Endothelial cell (in vitro differentiated cells): ENCODE measurements at regions not wholly inside any gene's neighbourhood (a gene's known extent, or its start where the extent isn't known, plus 50 kb on each side); places are given as distances from the start of the nearest gene placed in this dataset.

Experiments used
- DNase-seq: peaks from one replicate; pipeline ENCODE4 v3.0.0; 2021; ENCODE audit warnings: low spot score
- H3K27ac Mint-ChIP-seq: one replicate; pipeline ENCODE4 v1.8.0; 2021; ENCODE audit warnings: mixed read lengths, inconsistent platforms; ENCODE audit not compliant: unreplicated experiment
- H3K27me3 Mint-ChIP-seq: one replicate; pipeline ENCODE4 v1.8.0; 2021; ENCODE audit warnings: mild to moderate bottlenecking, moderate library complexity, mixed read lengths, inconsistent platforms; ENCODE audit not compliant: unreplicated experiment
- H3K36me3 Mint-ChIP-seq: one replicate; pipeline ENCODE4 v1.8.0; 2021; ENCODE audit warnings: mild to moderate bottlenecking, low read depth, mixed read lengths, inconsistent platforms; ENCODE audit not compliant: unreplicated experiment
- H3K4me1 Mint-ChIP-seq: one replicate; pipeline ENCODE4 v1.8.0; 2021; ENCODE audit warnings: mild to moderate bottlenecking, mixed read lengths, inconsistent platforms; ENCODE audit not compliant: unreplicated experiment
- H3K4me3 Mint-ChIP-seq: one replicate; pipeline ENCODE4 v1.8.0; 2021; ENCODE audit warnings: mild to moderate bottlenecking, mixed read lengths, inconsistent platforms; ENCODE audit not compliant: unreplicated experiment
- H3K9me3 Mint-ChIP-seq: one replicate; pipeline ENCODE4 v1.8.0; 2021; ENCODE audit warnings: mixed read lengths, inconsistent platforms; ENCODE audit not compliant: unreplicated experiment
- TF ChIP-seq, protein P1 (sequence below): fragments of 200-600 bp; sonication (generic); IDR thresholded peaks from one replicate; pipeline ENCODE4 v1.5.0; 2021; ENCODE audit warnings: antibody characterized with exemption; ENCODE audit not compliant: unreplicated experiment

DNA sequence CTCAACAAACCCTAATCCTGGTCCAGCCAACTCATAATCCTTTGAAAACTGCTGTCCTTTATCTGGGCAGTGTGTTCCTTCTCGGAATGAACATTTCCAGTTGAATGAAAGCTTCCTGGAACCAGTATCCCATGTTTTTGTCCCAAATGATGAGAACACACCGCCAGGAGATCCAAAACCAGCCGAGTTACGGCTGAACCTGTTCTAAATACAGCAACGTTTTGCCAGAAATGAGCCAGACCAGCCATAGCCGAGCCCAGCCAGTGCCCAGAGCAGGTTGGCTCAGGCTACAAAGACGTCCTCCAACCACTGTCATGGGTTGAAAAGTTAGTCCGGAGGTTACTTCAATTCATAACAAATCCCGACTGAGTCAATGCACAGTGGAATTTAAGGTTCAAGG is 67.6 kb upstream of the FOXF1 start:
- DNase-seq = no peak
- Mint-ChIP-seq H3K9me3 (no peaks in the 10 kb centered on the region), H3K27ac (no peak overlapping the region), H3K4me1 (no peaks in the 10 kb centered on the region), H3K4me3 (no peak overlapping the region), H3K36me3 (no peaks in the 10 kb centered on the region), H3K27me3 (peaks cover 4% of the 10 kb centered on the region)
- TF ChIP-seq, protein P1, sequence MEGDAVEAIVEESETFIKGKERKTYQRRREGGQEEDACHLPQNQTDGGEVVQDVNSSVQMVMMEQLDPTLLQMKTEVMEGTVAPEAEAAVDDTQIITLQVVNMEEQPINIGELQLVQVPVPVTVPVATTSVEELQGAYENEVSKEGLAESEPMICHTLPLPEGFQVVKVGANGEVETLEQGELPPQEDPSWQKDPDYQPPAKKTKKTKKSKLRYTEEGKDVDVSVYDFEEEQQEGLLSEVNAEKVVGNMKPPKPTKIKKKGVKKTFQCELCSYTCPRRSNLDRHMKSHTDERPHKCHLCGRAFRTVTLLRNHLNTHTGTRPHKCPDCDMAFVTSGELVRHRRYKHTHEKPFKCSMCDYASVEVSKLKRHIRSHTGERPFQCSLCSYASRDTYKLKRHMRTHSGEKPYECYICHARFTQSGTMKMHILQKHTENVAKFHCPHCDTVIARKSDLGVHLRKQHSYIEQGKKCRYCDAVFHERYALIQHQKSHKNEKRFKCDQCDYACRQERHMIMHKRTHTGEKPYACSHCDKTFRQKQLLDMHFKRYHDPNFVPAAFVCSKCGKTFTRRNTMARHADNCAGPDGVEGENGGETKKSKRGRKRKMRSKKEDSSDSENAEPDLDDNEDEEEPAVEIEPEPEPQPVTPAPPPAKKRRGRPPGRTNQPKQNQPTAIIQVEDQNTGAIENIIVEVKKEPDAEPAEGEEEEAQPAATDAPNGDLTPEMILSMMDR = no peak

DNA sequence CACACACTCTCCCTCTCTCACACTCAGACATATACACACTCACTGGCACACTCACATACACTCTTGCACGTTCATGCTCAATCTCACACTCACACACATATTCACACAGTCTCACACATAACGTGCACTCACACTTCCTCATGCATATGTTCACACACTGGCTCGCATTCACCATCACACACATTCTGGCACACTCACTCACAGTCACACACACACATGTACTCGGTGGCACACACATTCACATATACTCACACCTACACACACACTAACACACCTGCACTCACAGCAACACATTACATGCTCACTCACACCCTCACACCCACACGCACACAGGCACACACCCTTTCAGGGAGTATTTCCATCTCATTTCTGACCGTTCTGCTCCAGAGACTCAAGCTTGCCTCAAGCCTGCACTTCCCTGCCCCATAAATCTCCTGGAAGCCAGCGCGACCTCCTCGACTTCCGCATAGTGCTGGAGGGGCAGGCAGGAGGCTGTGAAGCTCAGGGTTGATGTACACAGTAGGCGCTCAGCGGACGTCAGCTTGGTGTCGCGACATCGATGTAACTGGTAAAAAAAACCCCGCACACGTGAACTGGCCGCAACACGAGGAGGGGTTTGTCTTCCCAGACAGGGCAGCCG is 66.7 kb upstream of the FOXF1 start:
- Mint-ChIP-seq H3K36me3 (no peaks in the 10 kb centered on the region), H3K4me1 (no peaks in the 10 kb centered on the region), H3K27ac (no peak overlapping the region), H3K4me3 (no peak overlapping the region), H3K9me3 (no peaks in the 10 kb centered on the region), H3K27me3 (peaks cover 4% of the 10 kb centered on the region)
- no peak for DNase-seq
- TF ChIP-seq, protein P1 = no peak

DNA sequence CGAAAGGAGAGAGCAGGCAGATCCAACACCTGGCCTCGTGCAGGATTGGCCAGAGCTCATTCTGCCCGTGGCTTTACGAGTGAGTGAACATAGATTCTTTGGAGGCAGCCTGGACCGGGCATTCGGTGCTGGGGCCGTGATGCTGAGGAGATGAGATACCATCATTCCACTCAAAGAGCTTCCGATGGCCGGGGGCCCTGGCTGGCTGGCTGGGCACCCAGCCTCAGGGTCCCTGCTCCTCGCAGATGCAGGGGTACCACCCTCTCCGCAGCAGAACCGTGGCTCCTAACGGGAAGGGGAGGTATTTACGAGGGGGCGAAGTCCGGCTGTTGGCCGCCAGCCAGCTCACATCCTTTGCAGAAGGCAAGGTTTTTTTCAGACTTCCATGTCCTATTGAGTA is 66.1 kb upstream of the FOXF1 start:
- no peaks in the 10 kb centered on the region for H3K36me3 Mint-ChIP-seq
- H3K4me3 Mint-ChIP-seq = no peak overlapping the region
- no peak for DNase-seq
- H3K9me3 Mint-ChIP-seq = no peaks in the 10 kb centered on the region
- H3K4me1 Mint-ChIP-seq = peaks cover 4% of the 10 kb centered on the region
- no peak overlapping the region for H3K27ac Mint-ChIP-seq
- TF ChIP-seq, protein P1 = no peak
- peaks cover 4% of the 10 kb centered on the region for H3K27me3 Mint-ChIP-seq

DNA sequence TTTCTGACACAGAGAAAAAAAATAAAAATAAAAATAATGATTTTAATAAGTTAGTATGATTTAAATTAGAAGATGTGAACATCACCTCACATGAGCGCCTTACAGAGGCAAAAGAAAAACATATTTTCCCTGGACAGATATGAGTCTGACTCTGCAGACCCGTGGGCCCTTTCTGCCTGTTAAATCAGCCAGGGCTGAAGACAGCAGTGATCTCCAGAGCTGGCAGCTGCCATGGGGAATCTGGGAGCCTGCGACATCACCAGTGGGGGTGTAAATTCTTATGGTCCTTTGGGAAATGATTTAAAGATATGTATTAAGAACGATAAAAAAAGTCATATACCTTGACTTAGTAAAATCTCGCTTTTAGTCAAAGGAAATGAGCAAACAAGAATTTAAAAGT is 65.7 kb upstream of the FOXF1 start:
- H3K9me3 Mint-ChIP-seq = no peaks in the 10 kb centered on the region
- no peak overlapping the region for H3K27ac Mint-ChIP-seq
- H3K4me3 Mint-ChIP-seq = no peak overlapping the region
- no peak for DNase-seq
- TF ChIP-seq, protein P1 = no peak
- no peaks in the 10 kb centered on the region for H3K36me3 Mint-ChIP-seq
- peaks cover 8% of the 10 kb centered on the region for H3K4me1 Mint-ChIP-seq
- H3K27me3 Mint-ChIP-seq = peaks cover 4% of the 10 kb centered on the region

DNA sequence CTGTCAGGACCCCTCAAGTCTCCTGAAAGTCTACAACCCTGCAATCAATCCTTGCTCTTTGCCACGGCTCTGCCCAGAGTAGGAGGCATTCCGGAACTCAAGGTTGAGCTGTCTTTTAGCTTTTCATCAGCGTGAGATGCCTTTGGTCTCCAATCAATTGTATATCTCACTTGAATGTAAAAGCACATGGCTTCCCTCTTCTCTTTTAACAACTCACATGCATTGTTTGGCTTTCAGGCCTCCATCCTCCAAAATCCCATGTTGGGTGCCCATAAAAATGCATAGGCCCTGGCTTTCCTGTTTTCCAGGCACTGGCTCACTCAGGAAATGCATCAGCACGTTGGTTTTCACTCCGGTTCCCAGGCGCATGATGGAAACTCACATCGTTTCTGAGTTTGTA is 64.0 kb upstream of the FOXF1 start:
- H3K4me3 Mint-ChIP-seq = no peak overlapping the region
- no peaks in the 10 kb centered on the region for H3K36me3 Mint-ChIP-seq
- H3K9me3 Mint-ChIP-seq = no peaks in the 10 kb centered on the region
- DNase-seq = no peak
- no peak overlapping the region for H3K27ac Mint-ChIP-seq
- peaks cover 8% of the 10 kb centered on the region for H3K4me1 Mint-ChIP-seq
- TF ChIP-seq, protein P1 = no peak
- peaks cover 4% of the 10 kb centered on the region for H3K27me3 Mint-ChIP-seq
